Right forelimb (tissue), 1 donor: ENCODE measurements at regions not wholly inside any gene's neighbourhood (a gene's known extent, or its start where the extent isn't known, plus 50 kb on each side); places are given as distances from the start of the nearest gene placed in this dataset.

ENCODE experiments used
- DNase-seq: peaks from one replicate; pipeline ENCODE4 v3.0.0-alpha.2; 2018

GRCh38 chr2:64832936-64833335 is 156.3 kb upstream of the SLC1A4 start:
- no peak for DNase-seq

DNA sequence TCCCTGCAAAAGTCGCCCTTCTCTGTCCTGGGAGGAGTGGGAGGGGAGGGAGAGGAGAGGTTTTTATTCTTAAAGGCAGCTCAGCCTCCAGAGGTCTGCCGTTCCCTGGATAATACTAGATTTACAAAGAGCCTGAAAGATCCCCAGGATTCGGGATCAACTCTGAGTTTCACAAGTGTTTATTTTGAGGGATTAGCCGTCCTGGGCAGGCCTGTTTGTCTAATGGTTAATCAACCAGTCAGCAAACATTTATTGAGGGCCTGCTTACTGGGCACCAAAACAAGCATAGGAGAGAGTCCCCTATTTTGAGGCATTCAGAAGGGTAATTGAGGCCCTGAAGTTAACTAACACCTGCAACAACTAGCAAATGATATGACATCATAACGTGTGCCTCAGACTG is 152.6 kb upstream of the SLC1A4 start:
- DNase-seq, result no peak

DNA sequence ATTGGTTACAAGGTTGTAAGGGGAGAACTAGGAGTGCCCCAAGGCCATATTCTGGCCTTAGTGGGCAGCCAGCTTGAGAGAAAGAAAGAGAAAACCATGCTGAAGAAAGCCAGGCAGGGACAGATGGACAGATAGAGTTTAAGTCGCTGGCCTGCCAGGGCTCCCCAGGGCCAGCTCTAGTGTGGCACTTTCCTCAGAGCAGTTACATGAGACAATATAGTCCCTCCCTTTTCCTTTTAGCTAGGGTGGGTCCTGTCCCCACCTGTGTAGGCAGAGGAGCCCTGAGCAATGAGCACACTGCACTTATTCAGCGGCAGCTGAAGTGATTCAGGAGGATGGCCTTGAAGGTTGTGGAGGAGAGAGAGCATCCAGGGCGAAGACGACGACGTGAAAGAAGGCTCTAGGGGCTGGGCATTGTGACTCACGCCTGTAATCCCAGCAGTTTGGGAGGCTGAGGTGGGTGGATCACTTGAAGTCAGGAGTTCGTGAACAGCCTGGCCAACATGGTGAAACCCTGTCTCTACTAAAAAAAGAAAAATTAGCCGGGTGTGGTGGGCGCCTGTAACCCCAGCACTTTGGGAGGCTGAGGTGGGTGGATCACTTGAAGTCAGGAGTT is 152.0 kb upstream of the SLC1A4 start:
- no peak for DNase-seq

GRCh38 chr2:64837925-64838641 is 151.1 kb upstream of the SLC1A4 start:
- DNase-seq, result no peak

- no peak for DNase-seq
Observed at GRCh38 chr2:64838817-64839216, 150.4 kb upstream of the SLC1A4 start.

GRCh38 chr2:64839844-64840243 is 149.4 kb upstream of the SLC1A4 start:
- DNase-seq, result no peak

DNA sequence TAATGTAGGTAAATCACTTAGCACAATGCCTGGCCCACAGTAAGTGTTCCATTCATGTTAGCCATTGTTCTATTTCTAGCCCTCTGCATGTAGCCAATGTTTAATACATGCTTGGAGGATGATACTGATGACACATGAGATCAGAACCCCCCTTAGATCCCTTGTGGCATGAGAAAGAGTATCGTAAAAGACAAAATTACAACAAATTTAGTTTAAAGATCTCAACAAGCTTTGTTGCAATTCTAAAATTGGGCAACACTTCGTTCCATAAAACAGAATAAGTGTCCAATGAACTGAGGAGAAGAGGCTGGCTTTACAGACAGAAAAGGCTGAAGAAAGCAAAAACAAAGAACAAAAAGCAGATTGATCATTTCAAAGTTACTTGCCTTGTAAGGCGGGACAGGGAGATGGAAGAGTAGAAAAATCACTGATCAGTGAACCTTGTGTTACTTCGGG is 148.7 kb upstream of the SLC1A4 start:
- DNase-seq, result no peak

DNA sequence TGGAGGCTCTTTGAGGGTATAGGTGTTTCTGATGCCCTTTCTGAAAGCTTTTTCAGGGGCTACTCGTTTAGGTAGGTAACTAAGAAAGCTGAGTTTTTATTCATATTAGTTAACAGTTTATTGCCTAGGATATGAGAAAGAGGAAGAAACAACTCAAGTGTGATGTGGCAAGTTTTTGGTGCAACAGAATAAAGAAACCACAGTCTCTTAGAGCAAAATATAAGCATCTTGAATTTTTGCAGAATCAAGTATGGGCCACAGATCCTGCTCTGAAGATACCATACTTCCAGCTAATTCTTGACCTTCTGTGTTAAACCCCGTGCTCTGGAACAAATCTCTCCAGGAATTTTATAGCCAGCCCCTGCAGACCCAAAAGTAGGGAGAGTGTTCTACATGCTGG is 147.7 kb upstream of the SLC1A4 start:
- DNase-seq, result no peak

DNA sequence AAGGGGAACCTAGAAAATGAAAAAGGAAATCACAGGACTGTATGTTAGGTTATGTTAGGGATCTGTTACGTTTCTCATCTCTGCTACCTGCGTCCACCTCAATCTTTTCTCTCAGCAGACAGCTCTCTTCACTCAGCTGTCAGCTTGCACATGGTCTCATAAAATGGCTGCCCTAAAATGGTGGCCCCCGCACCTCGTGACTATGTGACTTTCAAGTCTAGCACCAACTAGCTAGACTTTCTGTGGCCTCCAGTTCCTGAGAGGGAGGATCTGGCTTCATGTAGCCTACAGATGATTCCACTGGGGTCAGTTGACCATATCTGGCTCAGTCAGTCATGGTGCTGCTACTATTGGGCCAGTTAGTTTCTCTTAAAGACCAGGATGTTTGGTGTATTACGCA is 147.2 kb upstream of the SLC1A4 start:
- DNase-seq, result no peak

DNA sequence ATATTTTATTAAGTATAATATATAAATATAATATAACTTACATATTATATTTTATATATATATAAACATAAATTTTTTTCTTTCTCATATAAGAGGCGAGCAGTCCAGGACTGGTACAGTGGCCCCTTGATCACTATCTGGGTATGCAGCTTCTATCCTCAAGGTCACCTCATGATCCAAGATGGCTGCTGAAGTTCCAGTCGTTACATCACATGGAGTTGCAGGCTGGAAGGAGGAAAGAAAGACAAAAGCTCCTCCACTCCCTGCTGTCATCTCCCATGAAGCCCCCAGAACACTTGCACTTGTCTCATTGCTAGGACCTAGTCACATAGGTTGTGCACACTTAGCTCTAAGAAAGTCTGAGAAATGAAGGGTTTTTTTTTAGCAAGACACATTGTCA is 145.1 kb upstream of the SLC1A4 start:
- no peak for DNase-seq

DNA sequence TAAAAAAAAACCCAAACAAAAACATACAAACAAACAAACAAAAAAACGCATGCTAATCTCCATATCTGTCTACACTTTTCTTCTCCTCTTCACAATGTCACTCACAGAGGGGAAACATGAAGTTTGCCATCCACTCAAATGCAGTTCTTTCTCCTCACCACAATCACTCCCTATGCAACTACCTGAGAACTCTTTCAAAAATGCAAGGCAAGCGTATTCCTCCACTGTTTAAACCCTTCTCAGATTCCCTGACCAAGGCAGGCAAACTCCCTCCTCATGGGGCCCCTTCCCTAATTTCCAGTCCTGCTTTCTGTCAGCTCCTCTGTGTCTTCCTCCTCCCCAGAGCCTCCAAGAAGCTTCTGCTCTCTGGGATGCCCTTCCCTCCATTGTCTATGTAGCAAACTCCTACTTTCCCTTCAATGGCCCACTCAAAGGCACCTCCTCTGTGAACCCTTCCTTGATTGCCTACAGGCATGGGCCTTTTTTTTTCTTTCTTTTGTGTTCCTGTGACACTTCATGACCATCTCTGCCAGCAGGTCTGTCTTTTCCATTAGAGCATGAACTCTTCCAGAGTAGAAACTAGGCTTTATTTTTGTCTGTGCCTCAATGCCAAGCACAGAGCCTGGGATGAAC is 143.8 kb upstream of the SLC1A4 start:
- DNase-seq, result no peak

DNA sequence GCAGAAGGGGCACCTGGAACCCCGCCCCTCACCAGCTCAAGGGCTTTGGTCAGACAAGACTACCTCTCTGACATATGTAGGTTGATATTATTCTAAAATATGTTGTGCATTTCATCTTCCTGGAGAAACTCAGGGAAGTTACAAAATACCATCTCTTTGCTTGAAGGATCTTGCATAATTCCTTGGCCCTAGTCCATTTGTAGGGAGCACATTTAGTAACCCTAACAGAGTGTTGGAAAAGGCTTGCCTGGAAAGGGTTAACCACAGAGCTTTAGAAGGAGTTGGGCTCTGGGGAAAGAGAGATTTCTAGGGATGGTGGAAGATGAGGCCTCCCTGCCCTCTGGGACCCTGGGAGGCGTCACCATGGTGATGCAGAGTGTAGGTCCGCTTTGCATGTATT is 143.0 kb upstream of the SLC1A4 start:
- DNase-seq, result no peak

- no peak for DNase-seq
Observed at GRCh38 chr2:64847930-64848329, 141.3 kb upstream of the SLC1A4 start.

DNA sequence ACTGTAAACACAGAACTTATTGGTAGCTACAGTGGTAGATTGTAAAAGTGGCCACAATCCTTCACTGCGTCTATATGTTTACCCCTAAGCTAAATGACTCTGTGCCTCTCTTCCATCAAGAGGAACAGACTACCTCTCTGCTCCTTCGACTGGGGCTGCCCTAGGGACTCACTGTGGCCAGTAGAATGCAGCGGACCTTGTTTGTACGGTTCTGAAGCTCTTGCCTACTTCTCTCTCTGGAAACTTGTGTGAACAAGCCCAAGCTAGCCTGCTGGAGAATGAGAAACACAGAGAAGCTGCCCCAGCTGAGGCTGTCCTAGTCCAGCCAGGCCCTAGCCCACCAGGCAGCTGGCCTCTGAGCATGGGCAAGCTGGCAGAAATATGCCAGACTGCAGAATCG is 140.8 kb upstream of the SLC1A4 start:
- DNase-seq, result no peak

GRCh38 chr2:64848945-64849344 is 140.3 kb upstream of the SLC1A4 start:
- DNase-seq, result no peak

DNA sequence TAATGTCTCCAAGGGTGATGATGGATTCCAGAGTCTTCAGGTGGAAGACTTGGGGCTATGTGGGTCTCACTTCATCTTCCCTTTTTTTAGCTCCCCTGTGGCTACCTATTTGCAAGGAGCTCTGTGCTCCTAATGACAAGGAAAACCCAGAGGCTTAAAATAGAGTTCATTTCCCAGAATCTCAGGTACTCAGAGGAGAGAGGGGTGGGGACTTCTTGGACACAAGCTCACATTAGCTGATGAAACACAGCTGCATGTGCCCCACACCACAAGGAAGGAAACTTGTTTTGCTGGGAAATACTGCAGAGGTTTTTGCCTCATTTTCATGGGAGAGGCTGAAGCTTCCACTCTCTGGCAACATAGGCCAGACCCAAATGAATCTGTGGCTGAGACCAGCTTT is 138.6 kb upstream of the SLC1A4 start:
- no peak for DNase-seq

DNA sequence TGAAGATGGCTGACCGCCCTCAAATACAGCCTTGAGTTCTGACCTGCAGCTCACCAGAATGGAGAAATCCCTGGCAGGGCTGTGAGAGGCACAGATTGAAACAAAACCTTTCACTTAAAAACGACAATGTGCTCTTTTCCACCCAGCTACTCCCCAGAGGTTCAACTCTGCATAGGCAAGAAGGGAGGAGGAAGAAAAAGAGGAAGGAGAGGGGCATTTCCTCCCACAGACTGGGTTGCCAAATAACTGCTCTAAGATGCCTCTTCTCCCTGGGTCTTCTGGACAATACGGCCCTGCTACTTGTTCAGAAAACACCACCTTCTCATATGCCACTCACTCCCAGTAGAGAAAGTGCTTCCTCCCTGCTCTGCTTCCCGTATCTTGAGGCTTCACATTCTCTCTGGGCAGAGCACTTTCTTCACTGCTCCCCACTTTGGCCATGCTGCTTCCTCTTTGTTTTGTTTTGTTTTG is 136.4 kb upstream of the SLC1A4 start:
- DNase-seq, result peak; percentile 22

- DNase-seq, result peak; percentile 2
Observed at GRCh38 chr2:64853306-64853705, 135.9 kb upstream of the SLC1A4 start.

DNA sequence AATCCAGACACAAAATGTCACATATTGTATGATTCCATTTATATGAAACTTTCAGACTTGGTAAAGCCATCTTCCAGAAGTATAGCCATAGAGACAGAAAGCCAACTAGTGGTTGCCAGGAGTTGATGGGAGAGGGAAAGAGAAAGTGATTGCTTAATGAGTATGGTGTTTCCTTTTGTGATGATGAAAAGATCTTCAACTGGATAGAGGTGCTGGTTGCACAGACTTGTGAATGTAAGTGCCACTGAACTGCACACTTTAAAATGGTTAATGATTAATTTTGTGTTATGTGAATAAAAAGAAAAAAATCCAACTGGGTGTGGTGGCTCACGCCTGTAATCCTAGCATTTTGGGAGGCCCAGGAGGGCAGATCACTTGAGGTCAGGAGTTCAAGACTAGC is 135.3 kb upstream of the SLC1A4 start:
- DNase-seq, result no peak

DNA sequence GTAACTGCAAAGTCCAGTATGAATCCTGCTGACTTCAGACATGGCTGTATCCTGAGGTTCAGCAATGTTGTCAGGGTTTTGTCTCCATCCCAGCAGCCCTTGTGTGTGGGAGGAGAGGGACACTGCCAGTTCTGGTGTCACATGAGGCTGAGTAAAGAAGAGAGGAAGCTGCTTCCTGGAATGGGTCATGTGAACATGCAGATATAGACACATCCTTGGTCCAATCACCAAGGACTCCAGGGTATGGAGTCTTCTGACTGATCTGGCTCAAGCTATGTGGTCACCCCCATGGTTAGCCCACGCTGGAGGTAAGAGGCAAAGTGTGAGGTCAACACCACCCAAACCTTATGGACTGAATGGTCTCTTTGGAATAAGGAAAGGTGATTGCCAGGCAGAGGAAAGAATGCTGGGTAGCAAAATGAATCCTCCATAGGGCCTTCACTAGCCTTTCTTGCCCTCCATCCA is 134.4 kb upstream of the SLC1A4 start:
- DNase-seq, result peak; percentile 37

DNA sequence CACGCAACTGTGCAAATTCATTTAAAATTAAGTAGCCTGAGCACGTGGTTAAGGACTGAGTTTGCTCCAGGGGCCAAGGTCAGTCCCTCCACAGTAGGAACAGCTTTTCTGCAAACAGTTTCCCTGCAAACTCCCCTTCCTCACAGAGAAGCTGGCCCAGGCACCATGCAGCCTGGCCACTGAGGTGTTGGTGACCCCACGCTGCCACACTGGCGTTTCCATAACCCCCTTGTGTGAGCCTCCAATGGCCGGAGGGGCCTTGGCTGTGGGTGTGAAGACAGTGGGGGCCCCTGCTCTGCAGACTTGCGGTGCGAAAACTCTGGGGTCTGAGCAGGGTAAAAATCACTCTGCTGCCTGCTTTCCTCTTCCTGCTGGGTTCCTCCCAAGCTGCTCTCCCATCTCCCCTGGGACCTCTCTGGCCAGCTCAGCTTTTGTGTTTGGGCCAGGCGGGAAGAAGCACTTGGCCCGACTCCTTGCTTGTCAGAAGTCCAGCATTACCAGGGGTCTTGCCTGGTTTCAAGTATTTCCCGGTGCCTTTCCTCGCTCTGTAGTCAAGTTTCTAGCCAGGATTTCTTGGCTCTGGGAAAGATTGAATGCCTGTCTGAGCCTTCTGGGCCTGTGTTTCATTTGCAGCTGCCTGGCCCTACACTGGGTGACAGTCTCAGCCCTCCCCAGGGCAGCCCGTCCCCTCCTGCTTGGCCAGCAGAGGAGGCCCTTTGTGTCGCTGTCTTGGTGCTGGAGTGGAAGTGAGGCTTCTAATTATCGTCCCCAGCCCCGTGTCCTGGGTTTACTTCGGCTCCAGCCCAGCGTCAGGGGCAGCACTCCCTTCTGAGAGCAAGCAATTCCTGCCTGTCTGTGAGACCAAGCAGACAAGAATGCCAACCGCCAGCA is 131.4 kb upstream of the SLC1A4 start:
- peak; percentile 74 for DNase-seq

- DNase-seq, result no peak
Observed at GRCh38 chr2:64858541-64859311, 130.5 kb upstream of the SLC1A4 start.
